Sciatic nerve (tissue), 2 donors: ENCODE measurements at regions not wholly inside any gene's neighbourhood (a gene's known extent, or its start where the extent isn't known, plus 50 kb on each side); places are given as distances from the start of the nearest gene placed in this dataset.
"Not testable (repeated sequence)": the region's sequence is repeated elsewhere in the genome, so short reads cannot be mapped to it uniquely, and the experiment has no call there.

Experiments used
- ATAC-seq: fragments of 200-7000 bp; cut with Tn5 transposase; one replicate; pipeline ENCODE4 v1.9.1; 2020; ENCODE audit warnings: mild to moderate bottlenecking, moderate library complexity
- DNase-seq: peaks from one replicate; pipeline ENCODE4 v3.0.0-alpha.2; 2020; ENCODE audit warnings: low spot score
- intact Hi-C: fragments of 100-400 bp; cut with DNase I; formaldehyde crosslinking; loops from one replicate; pipeline ENCODE4 v1.14.2; 2022
- donor health status: DM: no; HTN: no; CAD: no.
- donor health status: DM: no; HTN: no; CAD: no.

- DNase-seq (no peak), ATAC-seq (no peak)
- intact Hi-C loops, result no loop called here
Measured at GRCh38 chr5:24998641-24999040, 353.9 kb upstream of the CDH10 start.

DNA sequence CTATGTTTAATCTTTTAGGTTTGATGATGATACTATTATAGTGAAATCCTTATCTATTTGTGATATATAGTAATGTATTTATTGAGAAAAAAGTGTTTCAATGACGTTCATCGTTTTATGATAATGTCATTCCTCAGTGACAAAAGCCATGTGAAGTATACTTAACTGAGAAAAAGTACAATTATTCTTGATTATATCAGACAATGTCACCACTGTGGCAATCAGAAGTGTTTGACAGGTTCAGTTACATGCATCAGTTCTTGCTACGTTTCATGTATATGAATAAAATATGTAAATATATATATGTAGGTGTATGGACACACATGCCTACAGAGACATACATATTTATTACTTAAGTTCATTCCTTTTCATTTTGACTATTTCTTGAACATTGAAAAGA is 341.5 kb upstream of the CDH10 start:
- no peak for ATAC-seq
- intact Hi-C loops, result no loop called here
- DNase-seq, result no peak

DNA sequence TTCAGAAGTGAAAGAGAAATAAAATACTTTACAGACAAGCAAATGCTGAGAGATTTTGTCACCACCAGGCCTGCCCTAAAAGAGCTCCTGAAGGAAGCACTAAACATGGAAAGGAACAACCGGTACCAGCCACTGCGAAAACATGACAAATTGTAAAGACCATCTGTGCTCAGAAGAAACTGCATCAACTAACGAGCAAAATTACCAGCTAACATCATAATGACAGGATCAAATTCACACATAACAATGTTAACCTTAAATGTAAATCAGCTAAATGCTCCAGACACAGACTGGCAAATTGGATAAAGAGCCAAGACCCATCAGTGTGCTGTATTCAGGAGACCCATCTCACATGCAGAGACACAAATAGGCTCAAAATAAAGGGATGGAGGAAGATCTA is 333.8 kb upstream of the CDH10 start:
- ATAC-seq, intact Hi-C loops, DNase-seq: not testable (repeated sequence)

GRCh38 chr5:24963611-24964010 is 318.8 kb upstream of the CDH10 start:
- DNase-seq, result no peak
- intact Hi-C loops, result no loop called here
- ATAC-seq, result no peak

DNA sequence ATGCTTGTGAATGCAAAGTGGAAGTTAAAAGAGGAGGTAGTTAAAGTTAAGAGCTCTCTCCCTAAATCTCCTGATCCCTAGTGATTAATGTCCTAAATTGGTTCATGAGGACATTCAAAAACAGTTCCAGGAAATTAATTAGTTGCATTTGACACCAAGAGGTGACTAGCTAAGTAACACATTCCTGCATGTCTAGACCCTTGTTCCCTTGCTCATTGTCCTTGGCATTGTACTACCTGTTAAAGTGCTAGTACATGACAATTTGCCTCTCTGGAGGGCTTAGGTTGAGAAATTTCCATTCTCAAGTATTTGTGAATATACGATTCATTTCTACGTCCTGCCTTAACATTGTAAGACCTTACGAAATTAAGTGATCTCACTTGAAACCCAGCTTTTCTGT is 278.6 kb upstream of the CDH10 start:
- ATAC-seq (no peak), DNase-seq (no peak)
- intact Hi-C loops, result no loop called here

GRCh38 chr5:24918676-24919075 is 273.9 kb upstream of the CDH10 start:
- ATAC-seq (no peak), DNase-seq (no peak)
- intact Hi-C loops, result no loop called here

- DNase-seq (no peak), ATAC-seq (no peak)
- intact Hi-C loops, result no loop called here
Measured at GRCh38 chr5:24916863-24917262, 272.1 kb upstream of the CDH10 start.

- intact Hi-C loops, result no loop called here
- DNase-seq (no peak), ATAC-seq (no peak)
Measured at GRCh38 chr5:24909210-24909609, 264.4 kb upstream of the CDH10 start.

DNA sequence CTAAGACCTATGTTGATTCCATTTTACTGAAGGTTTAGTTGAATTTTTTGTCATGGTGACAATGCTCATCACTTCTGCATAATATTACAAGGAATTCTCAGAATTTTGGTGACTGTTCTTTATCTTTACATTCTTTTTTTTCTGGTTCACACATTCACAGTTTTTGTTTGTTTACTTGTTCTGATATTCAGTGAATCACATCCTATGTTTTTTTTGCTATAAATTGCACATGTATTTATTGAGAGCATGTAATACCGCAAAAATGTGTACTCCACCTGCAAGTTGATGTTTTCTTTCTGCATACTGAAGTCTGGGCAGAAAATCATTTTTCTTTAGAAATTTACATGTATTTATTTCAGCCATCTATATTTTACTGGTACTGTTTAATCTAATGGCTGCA is 261.9 kb upstream of the CDH10 start:
- DNase-seq, result no peak
- no peak for ATAC-seq
- intact Hi-C loops, result no loop called here

- intact Hi-C loops, result no loop called here
- ATAC-seq, result no peak
- DNase-seq, result no peak
Measured at GRCh38 chr5:24904981-24905517, 260.3 kb upstream of the CDH10 start.

GRCh38 chr5:24899180-24899579 is 254.4 kb upstream of the CDH10 start:
- DNase-seq, result no peak
- no peak for ATAC-seq
- intact Hi-C loops, result no loop called here

- DNase-seq, result no peak
- intact Hi-C loops, result no loop called here
- ATAC-seq, result no peak
Measured at GRCh38 chr5:24864244-24864643, 219.5 kb upstream of the CDH10 start.

DNA sequence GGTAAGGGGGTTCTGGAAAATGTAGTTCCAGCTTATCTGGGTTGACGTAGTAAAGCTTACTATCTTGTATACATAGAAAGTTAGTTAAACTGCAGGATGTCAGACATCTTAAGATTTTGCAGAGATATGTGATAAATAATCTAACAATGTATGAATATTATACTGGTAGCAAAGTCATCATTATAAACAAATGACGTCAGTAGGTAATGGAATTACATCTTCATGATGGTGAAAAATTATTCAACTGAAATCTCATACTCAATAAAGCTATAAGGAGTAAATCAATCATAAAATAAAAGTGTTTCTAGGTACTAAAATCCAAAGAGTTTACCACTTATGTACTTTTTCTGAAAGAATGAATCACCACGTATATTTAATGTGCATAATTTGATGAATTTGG is 217.3 kb upstream of the CDH10 start:
- intact Hi-C loops, result no loop called here
- DNase-seq (no peak), ATAC-seq (no peak)

DNA sequence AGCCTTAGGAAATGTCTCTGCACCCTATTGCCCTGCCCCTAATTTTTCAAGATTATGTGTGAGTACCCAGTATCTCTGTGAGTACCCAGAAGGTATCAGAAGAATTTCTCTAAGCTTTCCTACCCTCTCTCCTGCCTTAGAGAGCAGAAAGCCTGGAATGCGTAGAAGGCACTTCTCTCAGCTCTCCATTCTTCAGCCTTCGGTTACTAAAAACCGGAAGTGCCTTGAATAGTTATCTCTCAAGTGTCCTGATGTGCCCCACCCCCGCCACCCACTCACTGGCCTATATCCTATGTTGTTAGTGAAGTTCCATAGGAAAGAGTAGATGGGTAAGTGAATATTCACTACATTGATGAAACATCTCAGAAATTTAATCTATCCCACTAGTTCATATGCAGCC is 210.7 kb upstream of the CDH10 start:
- ATAC-seq, result no peak
- DNase-seq, result no peak
- intact Hi-C loops, result no loop called here

DNA sequence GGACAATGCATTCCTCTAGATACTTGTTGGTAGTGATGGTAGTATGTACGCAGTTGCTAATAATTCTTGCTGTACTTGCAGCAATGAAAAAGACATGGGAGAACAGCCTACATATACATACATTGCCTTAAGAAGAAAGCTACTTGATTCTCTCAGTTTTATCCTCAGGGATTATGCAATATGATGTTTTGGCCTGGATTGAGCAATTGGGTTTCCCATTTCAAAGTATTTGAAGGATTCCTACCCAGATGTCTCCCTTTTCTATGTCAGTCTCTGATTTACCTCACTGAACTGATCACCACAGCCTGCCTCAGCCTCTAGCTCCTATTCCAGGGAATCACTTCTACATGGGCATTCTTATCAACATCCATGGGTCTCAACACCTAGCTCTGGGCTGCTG is 210.1 kb upstream of the CDH10 start:
- DNase-seq, result no peak
- intact Hi-C loops, result no loop called here
- no peak for ATAC-seq

- DNase-seq (no peak), ATAC-seq (no peak)
- intact Hi-C loops, result no loop called here
Measured at GRCh38 chr5:24854350-24854749, 209.6 kb upstream of the CDH10 start.

DNA sequence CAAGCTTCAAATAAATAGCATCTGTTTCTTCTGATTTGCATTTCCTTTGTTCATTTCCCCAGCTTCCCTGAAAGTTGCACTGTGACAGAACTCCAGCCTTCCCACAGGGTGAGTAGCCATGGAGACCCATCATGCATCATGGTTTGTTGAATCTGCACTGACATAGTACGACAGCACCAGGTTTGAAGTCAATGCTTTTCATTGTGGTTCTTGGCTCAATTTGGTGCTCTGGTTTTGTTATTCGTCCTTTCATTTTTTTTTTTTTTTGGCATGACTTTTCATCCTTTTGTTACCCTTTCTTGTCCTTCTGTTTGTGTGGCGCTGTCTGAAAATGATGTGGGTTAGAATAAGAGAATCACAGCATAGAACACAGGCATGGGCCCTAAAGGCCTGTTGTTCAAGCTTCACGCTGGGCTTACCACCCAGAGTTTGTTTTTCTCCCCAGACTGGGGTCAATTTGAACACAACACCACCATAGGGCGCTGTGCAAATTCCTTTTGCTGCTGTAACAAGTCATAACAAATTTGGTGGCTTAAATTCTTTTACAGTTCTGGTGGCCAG is 206.2 kb upstream of the CDH10 start:
- intact Hi-C loops, result no loop called here
- ATAC-seq (no peak), DNase-seq (no peak)

DNA sequence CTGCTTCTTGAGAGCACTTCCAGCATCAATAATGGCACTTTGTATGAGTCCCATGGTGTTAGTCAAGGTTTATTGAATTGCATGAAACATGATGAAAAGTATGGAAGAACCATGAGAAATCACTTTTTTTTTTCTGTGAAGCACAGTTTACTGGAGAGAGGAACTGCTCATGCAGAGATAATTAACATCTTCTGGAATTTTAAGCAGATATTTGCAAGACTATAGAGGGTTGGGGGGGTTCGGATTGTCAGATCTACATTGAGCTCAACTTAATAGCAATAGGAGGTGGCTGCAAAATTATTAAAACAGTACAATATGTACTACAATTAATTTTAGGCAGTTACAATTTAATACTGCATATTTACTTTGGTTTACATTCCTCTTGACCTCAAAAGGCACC is 204.4 kb upstream of the CDH10 start:
- DNase-seq (no peak), ATAC-seq (no peak)
- intact Hi-C loops, result no loop called here

DNA sequence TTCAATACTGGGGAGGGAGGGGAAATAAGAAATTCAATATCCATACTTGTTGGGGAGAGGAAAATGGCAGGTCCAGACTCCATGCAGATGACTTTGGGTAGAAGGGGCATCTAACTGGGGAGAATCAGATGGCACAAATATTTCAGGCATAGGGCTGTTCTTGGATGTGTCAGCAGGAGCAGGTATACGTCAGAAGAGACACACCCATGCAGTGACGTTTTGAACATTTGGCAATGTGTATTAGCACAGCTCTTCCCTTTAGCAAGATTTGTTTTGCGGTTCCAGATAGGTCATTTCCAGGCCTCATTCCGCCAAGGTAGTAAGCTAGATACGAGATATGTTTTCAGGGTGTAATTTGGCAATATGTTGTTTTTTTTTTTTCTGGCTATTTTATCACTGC is 187.2 kb upstream of the CDH10 start:
- no peak for DNase-seq
- no peak for ATAC-seq
- intact Hi-C loops, result no loop called here

- no peak for DNase-seq
- intact Hi-C loops, result no loop called here
- no peak for ATAC-seq
Measured at GRCh38 chr5:24823625-24824024, 178.8 kb upstream of the CDH10 start.

GRCh38 chr5:24819841-24820240 is 175.1 kb upstream of the CDH10 start:
- intact Hi-C loops, result no loop called here
- no peak for ATAC-seq
- DNase-seq, result no peak

DNA sequence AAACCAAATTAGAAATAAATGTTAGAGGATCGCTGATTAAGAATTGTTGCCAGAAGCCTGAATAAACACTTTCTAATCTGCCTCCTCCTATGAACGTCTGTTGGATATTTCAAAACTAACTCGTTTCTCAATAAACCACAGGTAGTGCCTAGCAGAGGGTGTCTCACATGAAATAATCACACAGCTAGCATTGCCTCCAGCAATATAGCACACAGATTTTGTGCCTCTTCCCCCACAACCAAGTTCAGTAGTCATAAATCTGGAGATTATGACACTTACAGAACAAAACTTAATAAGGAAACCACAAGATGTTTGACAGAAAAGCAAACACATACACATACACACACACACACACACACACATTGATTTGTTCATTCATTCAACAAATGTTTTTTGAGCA is 173.2 kb upstream of the CDH10 start:
- intact Hi-C loops, result no loop called here
- ATAC-seq, result no peak
- DNase-seq, result no peak
